Trophoblast cell (in vitro differentiated cells and primary cell): ENCODE measurements at regions not wholly inside any gene's neighbourhood (a gene's known extent, or its start where the extent isn't known, plus 50 kb on each side); places are given as distances from the start of the nearest gene placed in this dataset.

Experiments used
- DNase-seq, 2 donors: peaks; one replicate each; pipeline ENCODE4 v3.0.0-alpha.2; 2016
- H2AFZ ChIP-seq: 2 replicates; pipeline ENCODE4 v1.6.1; 2013; ENCODE audit warnings: low read length, moderate library complexity, mild to moderate bottlenecking; ENCODE audit not compliant: insufficient read depth, poor library complexity
- H2AK5ac ChIP-seq: 2 replicates; pipeline ENCODE4 v1.6.1; 2013; ENCODE audit warnings: mild to moderate bottlenecking, low read length
- H2BK120ac ChIP-seq: 2 replicates; pipeline ENCODE4 v1.6.1; 2013; ENCODE audit warnings: low read length, mild to moderate bottlenecking, moderate library complexity; ENCODE audit not compliant: insufficient read depth, poor library complexity
- H2BK12ac ChIP-seq: 2 replicates; pipeline ENCODE4 v1.6.1; 2013; ENCODE audit warnings: mild to moderate bottlenecking, low read length, moderate library complexity
- H2BK5ac ChIP-seq: 2 replicates; pipeline ENCODE4 v1.6.1; 2013; ENCODE audit warnings: low read length, low read depth, moderate library complexity, mild to moderate bottlenecking; ENCODE audit not compliant: poor library complexity
- H3K14ac ChIP-seq: 2 replicates; pipeline ENCODE4 v1.6.1; 2013; ENCODE audit warnings: mild to moderate bottlenecking, low read length
- H3K18ac ChIP-seq: 2 replicates; pipeline ENCODE4 v1.6.1; 2013; ENCODE audit warnings: mild to moderate bottlenecking, low read length
- H3K23ac ChIP-seq: 2 replicates; pipeline ENCODE4 v1.6.1; 2013; ENCODE audit warnings: low read length
- H3K27ac ChIP-seq: 2 replicates; pipeline ENCODE4 v1.5.1; 2013; ENCODE audit warnings: low read depth, mild to moderate bottlenecking, inconsistent platforms, low read length, moderate library complexity
- H3K27me3 ChIP-seq: 2 replicates; pipeline ENCODE4 v1.6.1; 2013; ENCODE audit warnings: inconsistent platforms, mild to moderate bottlenecking, low read length, moderate library complexity; ENCODE audit not compliant: insufficient read depth
- H3K36me3 ChIP-seq, 2 experiments: 1 replicate in 1 of 2; 2 replicates in 1 of 2; pipeline ENCODE4 v1.6.1; 2013; ENCODE audit warnings: low read length in 2 of 2, mild to moderate bottlenecking in 2 of 2, moderate library complexity in 1 of 2; ENCODE audit not compliant: insufficient read depth in 2 of 2, control insufficient read depth in 1 of 2
- H3K4ac ChIP-seq: 2 replicates; pipeline ENCODE4 v1.6.1; 2013; ENCODE audit warnings: low read depth, mild to moderate bottlenecking, low read length, moderate library complexity
- H3K4me1 ChIP-seq, 2 experiments: 1 replicate in 1 of 2; 2 replicates in 1 of 2; pipeline ENCODE4 v1.6.1; 2013; ENCODE audit warnings: low read length in 2 of 2, mild to moderate bottlenecking in 2 of 2, moderate library complexity in 1 of 2; ENCODE audit not compliant: insufficient read depth in 2 of 2, control insufficient read depth in 1 of 2
- H3K4me2 ChIP-seq: 2 replicates; pipeline ENCODE4 v1.6.1; 2013; ENCODE audit warnings: inconsistent platforms, mild to moderate bottlenecking, low read length, moderate library complexity
- H3K4me3 ChIP-seq: 2 replicates; pipeline ENCODE4 v1.5.1; 2013; ENCODE audit warnings: mild to moderate bottlenecking, low read depth, low read length, inconsistent platforms
- H3K79me1 ChIP-seq: one replicate; pipeline ENCODE4 v1.6.1; 2013; ENCODE audit warnings: low read length
- H3K79me2 ChIP-seq: 2 replicates; pipeline ENCODE4 v1.6.1; 2013; ENCODE audit warnings: low read length, mild to moderate bottlenecking; ENCODE audit not compliant: control insufficient read depth, insufficient read depth, poor library complexity
- H3K9ac ChIP-seq: 2 replicates; pipeline ENCODE4 v1.6.1; 2013; ENCODE audit warnings: mild to moderate bottlenecking, low read length
- H3K9me3 ChIP-seq: 2 replicates; pipeline ENCODE4 v1.6.1; 2013; ENCODE audit warnings: low read depth, mild to moderate bottlenecking, control low read depth, inconsistent platforms, low read length; ENCODE audit not compliant: insufficient read depth
- H4K12ac ChIP-seq: 2 replicates; pipeline ENCODE4 v1.6.1; 2013; ENCODE audit warnings: low read depth, mild to moderate bottlenecking, low read length, moderate library complexity
- H4K8ac ChIP-seq: 2 replicates; pipeline ENCODE4 v1.6.1; 2013; ENCODE audit warnings: low read depth, mild to moderate bottlenecking, low read length, moderate library complexity
- H4K91ac ChIP-seq: one replicate; pipeline ENCODE4 v1.6.1; 2013; ENCODE audit warnings: low read depth, mild to moderate bottlenecking, low read length, moderate library complexity
- WGBS: extraction: QIAGEN DNeasy Blood & Tissue Kit; methylation state at CpG from one replicate; pipeline ENCODE4 v1.1.7; 2013; ENCODE audit warnings: missing lambda C conversion rate; ENCODE audit not compliant: insufficient read length, insufficient coverage; ENCODE audit errors: extremely low coverage; 5-methylcytosine and 5-hydroxymethylcytosine counted together

- Histone ChIP-seq H3K79me1 (no peaks in the 10 kb centered on the region), H2BK5ac (no peak overlapping the region), H3K4me3 (no peak overlapping the region), H3K9me3 (no peaks in the 10 kb centered on the region), H3K18ac (no peak overlapping the region), H3K9ac (no peak overlapping the region), H4K12ac (no peak overlapping the region), H3K79me2 (no peaks in the 10 kb centered on the region), H2BK12ac (no peak overlapping the region), H3K4ac (no peak overlapping the region), H4K8ac (no peak overlapping the region), H3K36me3 (no peaks in the 10 kb centered on the region), H3K27ac (no peak overlapping the region), H3K27me3 (no peaks in the 10 kb centered on the region), H2AFZ (no peak overlapping the region), H3K23ac (no peak overlapping the region), H3K4me2 (no peak overlapping the region), H2AK5ac (no peak overlapping the region), H4K91ac (no peak overlapping the region), H3K4me1 (no peaks in the 10 kb centered on the region), H3K14ac (no peak overlapping the region), H2BK120ac (no peak overlapping the region)
- DNase-seq = peak; percentile 15 to 62
- no CpG with 5 or more reads among the region's 3 CpGs for WGBS
These were observed 293.3 kb downstream of the HACE1 start for GRCh38 chr6:104566411-104566810.

DNA sequence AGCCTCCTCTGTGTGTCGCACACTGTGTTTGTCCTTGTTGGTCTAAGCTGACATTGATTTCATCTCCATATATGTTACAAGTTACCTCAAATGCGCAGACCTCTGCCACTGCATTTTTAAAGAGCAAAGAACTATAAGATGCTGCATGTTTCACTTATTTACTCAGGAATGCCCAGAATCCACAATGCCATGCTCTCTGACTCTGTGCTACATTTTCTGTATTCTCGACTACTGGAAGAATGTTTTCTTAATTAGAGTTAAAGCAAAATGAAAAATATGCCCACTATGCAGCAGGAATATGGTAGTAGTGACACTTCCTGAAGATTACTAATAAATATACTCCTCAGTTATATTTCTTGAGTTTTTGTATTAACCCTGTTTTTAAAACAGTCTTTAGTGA is 296.4 kb downstream of the HACE1 start:
- Histone ChIP-seq H3K79me2 (no peaks in the 10 kb centered on the region), H3K4me2 (no peak overlapping the region), H3K9me3 (no peaks in the 10 kb centered on the region), H3K18ac (no peak overlapping the region), H2BK120ac (no peak overlapping the region), H3K4me1 (no peaks in the 10 kb centered on the region), H3K14ac (no peak overlapping the region), H2AK5ac (no peak overlapping the region), H4K91ac (no peak overlapping the region), H2BK12ac (no peak overlapping the region), H3K4me3 (no peak overlapping the region), H4K12ac (no peak overlapping the region), H4K8ac (no peak overlapping the region), H3K23ac (no peak overlapping the region), H3K79me1 (no peaks in the 10 kb centered on the region), H3K36me3 (no peaks in the 10 kb centered on the region), H2BK5ac (no peak overlapping the region), H3K27ac (no peak overlapping the region), H3K9ac (no peak overlapping the region), H2AFZ (no peak overlapping the region), H3K4ac (no peak overlapping the region), H3K27me3 (no peaks in the 10 kb centered on the region)
- WGBS = no CpG with 5 or more reads among the region's 3 CpGs
- peak in 1 of 2 donors; percentile 50 for DNase-seq

DNA sequence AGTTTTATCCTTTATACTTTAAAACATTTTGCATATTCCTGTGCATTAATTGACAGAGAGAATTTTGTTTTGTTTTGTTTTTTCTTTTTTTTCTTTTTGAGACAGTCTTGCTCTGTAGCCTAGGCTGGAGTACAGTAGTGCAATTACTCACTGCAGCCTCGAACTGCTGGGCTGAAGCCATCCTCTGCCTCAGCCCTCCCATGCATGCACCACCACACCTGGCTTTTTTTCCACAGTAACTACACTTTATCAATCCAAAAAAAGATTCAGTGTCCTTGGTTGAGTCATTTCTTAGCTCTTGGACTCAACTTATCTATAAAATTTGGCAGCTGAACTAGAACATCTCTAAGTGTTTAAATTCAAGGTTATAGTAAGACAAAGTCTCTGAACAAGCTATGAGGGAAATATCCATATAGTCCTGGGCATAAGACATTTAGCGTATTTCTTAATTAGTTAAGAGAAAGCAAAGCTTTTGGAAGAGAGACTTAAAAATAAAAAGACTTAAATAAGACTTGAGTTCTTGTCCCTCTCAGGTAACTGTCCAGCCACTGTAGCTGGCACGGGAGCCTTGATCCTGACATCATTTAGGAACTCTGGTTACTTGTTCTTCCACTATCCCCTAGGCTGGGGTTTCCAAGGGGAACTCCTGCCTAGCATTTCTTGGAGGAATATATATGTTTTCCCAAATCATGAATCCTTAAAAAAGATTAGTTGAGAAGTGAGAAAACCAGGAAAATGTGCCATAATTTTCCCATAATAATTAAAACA is 300.1 kb downstream of the HACE1 start:
- no peak overlapping the region for H3K14ac ChIP-seq
- H4K12ac ChIP-seq = no peak overlapping the region
- H4K91ac ChIP-seq = no peak overlapping the region
- no peaks in the 10 kb centered on the region for H3K79me2 ChIP-seq
- H3K4me2 ChIP-seq = no peak overlapping the region
- H3K4ac ChIP-seq = no peak overlapping the region
- H3K27me3 ChIP-seq = no peaks in the 10 kb centered on the region
- H2BK120ac ChIP-seq = no peak overlapping the region
- H2BK12ac ChIP-seq = no peak overlapping the region
- peaks cover 2% of the 10 kb centered on the region for H3K79me1 ChIP-seq
- no CpG with 5 or more reads among the region's 3 CpGs for WGBS
- no peak overlapping the region for H4K8ac ChIP-seq
- no peak for DNase-seq
- no peaks in the 10 kb centered on the region for H3K36me3 ChIP-seq
- no peak overlapping the region for H2AFZ ChIP-seq
- H3K23ac ChIP-seq = no peak overlapping the region
- H3K9ac ChIP-seq = no peak overlapping the region
- no peaks in the 10 kb centered on the region for H3K9me3 ChIP-seq
- H2AK5ac ChIP-seq = no peak overlapping the region
- H3K4me3 ChIP-seq = no peak overlapping the region
- H3K4me1 ChIP-seq = no peaks in the 10 kb centered on the region
- H3K18ac ChIP-seq = no peak overlapping the region
- no peak overlapping the region for H2BK5ac ChIP-seq
- H3K27ac ChIP-seq = no peak overlapping the region

DNA sequence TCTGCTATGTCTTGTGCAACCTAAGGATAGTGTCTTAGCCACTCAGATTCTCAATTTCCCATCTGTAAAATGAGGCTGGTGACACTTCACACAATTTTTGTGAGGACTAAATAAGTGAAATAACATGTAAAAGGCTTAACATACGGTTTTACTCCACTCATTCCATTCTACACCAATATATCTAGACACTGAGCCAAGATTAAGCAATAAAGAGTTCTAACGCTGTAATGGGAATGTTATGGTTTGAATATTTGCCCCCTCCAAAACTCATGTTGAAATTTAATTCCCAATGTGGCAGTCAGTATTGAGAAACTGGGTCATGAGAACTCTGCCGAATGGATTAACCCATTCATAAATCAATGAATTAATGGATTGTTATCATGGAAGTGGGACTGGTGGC is 301.0 kb downstream of the HACE1 start:
- Histone ChIP-seq H3K9ac (no peak overlapping the region), H3K18ac (no peak overlapping the region), H3K36me3 (no peaks in the 10 kb centered on the region), H3K4ac (no peak overlapping the region), H2AK5ac (no peak overlapping the region), H4K91ac (no peak overlapping the region), H2AFZ (no peak overlapping the region), H3K4me1 (no peaks in the 10 kb centered on the region), H3K79me2 (no peaks in the 10 kb centered on the region), H3K4me3 (no peak overlapping the region), H3K27ac (no peak overlapping the region), H3K9me3 (no peaks in the 10 kb centered on the region), H2BK5ac (no peak overlapping the region), H3K23ac (no peak overlapping the region), H2BK120ac (no peak overlapping the region), H4K8ac (no peak overlapping the region), H3K27me3 (no peaks in the 10 kb centered on the region), H2BK12ac (no peak overlapping the region), H3K4me2 (no peak overlapping the region), H4K12ac (no peak overlapping the region), H3K14ac (no peak overlapping the region), H3K79me1 (peaks cover 2% of the 10 kb centered on the region)
- no CpG with 5 or more reads among the region's 3 CpGs for WGBS
- DNase-seq = no peak
